GM08714 (cell line): ENCODE measurements at regions not wholly inside any gene's neighbourhood (a gene's known extent, or its start where the extent isn't known, plus 50 kb on each side); places are given as distances from the start of the nearest gene placed in this dataset.

ENCODE experiments used
- H3K4me3 ChIP-seq: fragments of 200-500 bp; sonication (Bioruptor generic); 2 replicates; pipeline ENCODE4 v1.5.1; 2014; ENCODE audit warnings: mild to moderate bottlenecking, low read length, inconsistent platforms
- ZNF274 ChIP-seq: IDR thresholded peaks from 2 replicates; pipeline ENCODE4 v1.6.1; 2012; ENCODE audit warnings: mild to moderate bottlenecking, low read depth, low read length

GRCh38 chr3:44179246-44179645, 62.4 kb upstream of the TOPAZ1 start:
- H3K4me3 ChIP-seq = no peak overlapping the region
- no peak for TF ChIP-seq ZNF274

- no peak for TF ChIP-seq ZNF274
- no peak overlapping the region for H3K4me3 ChIP-seq
Observed at GRCh38 chr3:44184319-44184953, 57.2 kb upstream of the TOPAZ1 start.

DNA sequence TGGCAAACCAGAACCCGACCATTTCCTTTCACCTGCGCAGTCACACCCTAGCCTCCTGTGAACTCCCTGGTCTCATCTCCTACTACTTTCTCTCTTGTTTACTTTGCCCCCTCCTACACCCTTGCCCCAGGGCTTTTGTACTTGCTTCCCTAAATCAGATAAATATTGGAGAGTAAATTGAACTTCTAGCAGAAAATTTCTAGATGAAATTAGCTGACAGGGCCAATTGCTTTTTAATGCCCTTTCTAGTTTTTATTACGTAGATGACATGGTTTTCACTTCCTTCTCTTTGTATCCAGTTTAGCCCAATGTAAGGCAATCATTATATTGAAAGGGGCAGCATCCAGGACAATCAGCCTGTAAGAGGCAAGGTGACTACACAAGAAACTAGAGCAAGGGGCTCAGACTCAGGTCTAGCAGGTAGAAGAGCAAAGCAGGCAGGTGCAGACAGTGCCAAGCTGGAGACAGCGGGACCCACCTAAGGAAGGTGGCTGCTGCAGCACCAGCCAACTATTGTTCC, 56.2 kb upstream of the TOPAZ1 start:
- no peak for TF ChIP-seq ZNF274
- H3K4me3 ChIP-seq = no peak overlapping the region

GRCh38 chr3:44186111-44186672, 55.5 kb upstream of the TOPAZ1 start:
- no peak overlapping the region for H3K4me3 ChIP-seq
- TF ChIP-seq ZNF274 = no peak

DNA sequence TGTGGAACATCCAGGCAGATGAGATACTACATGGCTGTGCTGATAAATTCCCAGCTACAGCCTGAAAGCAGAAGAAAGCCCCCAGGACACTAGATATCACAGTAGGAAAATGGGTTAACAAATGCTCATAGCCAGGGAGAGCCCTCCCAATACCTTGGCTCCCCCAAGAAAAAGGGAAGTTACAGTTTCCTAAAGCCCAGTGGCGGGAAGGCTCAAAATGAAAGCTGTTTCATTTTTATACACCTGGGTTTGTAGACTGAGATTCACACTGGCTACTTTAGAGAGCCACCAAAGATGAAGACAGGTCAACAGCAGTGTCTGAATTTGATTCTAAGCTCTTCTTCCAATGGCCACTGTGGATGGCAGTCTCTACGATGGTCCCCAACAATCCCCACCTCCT, 55.0 kb upstream of the TOPAZ1 start:
- TF ChIP-seq ZNF274 = no peak
- H3K4me3 ChIP-seq = no peak overlapping the region
